ENCODE measurements at regions not wholly inside any gene's neighbourhood (a gene's known extent, or its start where the extent isn't known, plus 50 kb on each side); places are given as distances from the start of the nearest gene placed in this dataset.

DNA sequence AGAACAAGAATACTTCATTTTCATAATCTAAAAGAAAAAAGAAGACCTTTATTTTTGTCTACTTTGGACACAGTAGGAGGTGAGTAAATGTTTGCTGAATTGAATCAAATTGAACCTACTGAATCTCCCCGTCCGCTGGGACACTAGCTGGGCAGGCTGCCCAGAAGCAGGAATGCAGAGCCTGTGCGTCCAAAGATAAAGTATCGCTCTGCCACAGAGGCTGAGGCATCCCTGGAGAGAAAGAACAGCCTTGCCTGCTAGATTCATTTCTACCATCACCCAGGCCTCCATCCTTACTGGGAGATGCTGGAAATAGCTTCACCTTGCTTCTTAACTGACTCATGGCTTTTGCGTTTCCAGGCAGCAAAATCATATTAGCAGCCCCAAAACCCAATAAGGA, 64.1 kb upstream of the TSPAN11 start:
- Histone ChIP-seq H4K5ac (ENCODE audit: insufficient read length, low read depth, low read length) (no peak overlapping the region), H3T11ph (ENCODE audit: low read length) (no peak overlapping the region), H3K27ac (ENCODE audit: insufficient read length, low read depth, low read length) (no peak overlapping the region), H3K4me2 (ENCODE audit: insufficient read depth, insufficient read length, low read length) (no peak overlapping the region), H3K27me3 (ENCODE audit: insufficient read depth, low read length) (no peaks in the 10 kb centered on the region), H2AK5ac (ENCODE audit: insufficient read length, low read length) (no peak overlapping the region), H3K79me2 (ENCODE audit: insufficient read depth, low read length) (no peaks in the 10 kb centered on the region), H4K20me1 (ENCODE audit: control insufficient read depth, insufficient read depth, insufficient read length) (no peaks in the 10 kb centered on the region), H3K9ac (ENCODE audit: extremely low read depth, insufficient read length, low read length) (no peak overlapping the region), H2AFZ (ENCODE audit: low read length) (no peak overlapping the region), H3K18ac (ENCODE audit: insufficient read length, low read depth, low read length) (no peak overlapping the region), H3K23ac (ENCODE audit: insufficient read length, low read depth, low read length) (no peak overlapping the region), H3K4ac (ENCODE audit: low read depth, low read length) (no peak overlapping the region), H3K9me3 (ENCODE audit: control insufficient read depth, low read depth, low read length) (no peaks in the 10 kb centered on the region), H3K14ac (ENCODE audit: insufficient read depth, low read length) (no peak overlapping the region), H4K91ac (ENCODE audit: insufficient read length, low read depth, low read length) (no peak overlapping the region), H3K56ac (ENCODE audit: insufficient read length, low read depth, low read length) (no peak overlapping the region), H2BK120ac (ENCODE audit: low read depth, low read length, poor library complexity, severe bottlenecking) (no peak overlapping the region), H2BK12ac (ENCODE audit: insufficient read length, low read depth, low read length) (no peak overlapping the region), H2BK20ac (ENCODE audit: low read depth, low read length, poor library complexity, severe bottlenecking) (no peak overlapping the region), H2BK15ac (ENCODE audit: low read depth, low read length) (no peak overlapping the region), H4K8ac (replicated peaks; ENCODE audit: insufficient read length, low read depth, low read length) (no peak overlapping the region), H2BK5ac (ENCODE audit: insufficient read length, low read length) (no peak overlapping the region), H3K79me1 (ENCODE audit: insufficient read depth, low read depth, low read length, poor library complexity, severe bottlenecking) (no peaks in the 10 kb centered on the region), H3K4me1 (ENCODE audit: insufficient read depth, low read length) (peaks cover 4% of the 10 kb centered on the region), H3K23me2 (ENCODE audit: insufficient read length, low read depth, low read length, poor library complexity, severe bottlenecking) (no peaks in the 10 kb centered on the region)
- no peak overlapping the region for H3K4me3 Mint-ChIP-seq
- peaks cover 17 to 20% of the 10 kb centered on the region in 2 experiments for H3K9me3 Mint-ChIP-seq
- no peak overlapping the region for H3K27ac Mint-ChIP-seq
- DNase-seq: no peak
- peaks cover 0 to 11% (median 1%) of the 10 kb centered on the region in 3 experiments; a peak in 4 of 7 replicates for H3K36me3 Mint-ChIP-seq (ENCODE audit: insufficient read depth in 1 of 3, low read depth in 3 of 3)
- no CpG with 5 or more reads among the region's 5 CpGs for WGBS (ENCODE audit: extremely low coverage, insufficient read length, low lambda C conversion rate)
- TF ChIP-seq, protein P1, sequence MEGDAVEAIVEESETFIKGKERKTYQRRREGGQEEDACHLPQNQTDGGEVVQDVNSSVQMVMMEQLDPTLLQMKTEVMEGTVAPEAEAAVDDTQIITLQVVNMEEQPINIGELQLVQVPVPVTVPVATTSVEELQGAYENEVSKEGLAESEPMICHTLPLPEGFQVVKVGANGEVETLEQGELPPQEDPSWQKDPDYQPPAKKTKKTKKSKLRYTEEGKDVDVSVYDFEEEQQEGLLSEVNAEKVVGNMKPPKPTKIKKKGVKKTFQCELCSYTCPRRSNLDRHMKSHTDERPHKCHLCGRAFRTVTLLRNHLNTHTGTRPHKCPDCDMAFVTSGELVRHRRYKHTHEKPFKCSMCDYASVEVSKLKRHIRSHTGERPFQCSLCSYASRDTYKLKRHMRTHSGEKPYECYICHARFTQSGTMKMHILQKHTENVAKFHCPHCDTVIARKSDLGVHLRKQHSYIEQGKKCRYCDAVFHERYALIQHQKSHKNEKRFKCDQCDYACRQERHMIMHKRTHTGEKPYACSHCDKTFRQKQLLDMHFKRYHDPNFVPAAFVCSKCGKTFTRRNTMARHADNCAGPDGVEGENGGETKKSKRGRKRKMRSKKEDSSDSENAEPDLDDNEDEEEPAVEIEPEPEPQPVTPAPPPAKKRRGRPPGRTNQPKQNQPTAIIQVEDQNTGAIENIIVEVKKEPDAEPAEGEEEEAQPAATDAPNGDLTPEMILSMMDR (conservative IDR thresholded peaks at IDR 0.05): no peak
- H3K27me3 Mint-ChIP-seq (ENCODE audit: low read depth): no peaks in the 10 kb centered on the region
- H3K4me1 Mint-ChIP-seq: peaks cover 2 to 9% of the 10 kb centered on the region in 2 experiments; a peak in 2 of 4 replicates
